GM18517 (cell line): ENCODE measurements at regions not wholly inside any gene's neighbourhood (a gene's known extent, or its start where the extent isn't known, plus 50 kb on each side); places are given as distances from the start of the nearest gene placed in this dataset.

ENCODE experiments used
- ATAC-seq: cut with Tn5 transposase; IDR thresholded peaks from one replicate; pipeline ENCODE4 v1.9.1; 2021; ENCODE audit warnings: mild to moderate bottlenecking, moderate library complexity; ENCODE audit not compliant: unreplicated experiment

DNA sequence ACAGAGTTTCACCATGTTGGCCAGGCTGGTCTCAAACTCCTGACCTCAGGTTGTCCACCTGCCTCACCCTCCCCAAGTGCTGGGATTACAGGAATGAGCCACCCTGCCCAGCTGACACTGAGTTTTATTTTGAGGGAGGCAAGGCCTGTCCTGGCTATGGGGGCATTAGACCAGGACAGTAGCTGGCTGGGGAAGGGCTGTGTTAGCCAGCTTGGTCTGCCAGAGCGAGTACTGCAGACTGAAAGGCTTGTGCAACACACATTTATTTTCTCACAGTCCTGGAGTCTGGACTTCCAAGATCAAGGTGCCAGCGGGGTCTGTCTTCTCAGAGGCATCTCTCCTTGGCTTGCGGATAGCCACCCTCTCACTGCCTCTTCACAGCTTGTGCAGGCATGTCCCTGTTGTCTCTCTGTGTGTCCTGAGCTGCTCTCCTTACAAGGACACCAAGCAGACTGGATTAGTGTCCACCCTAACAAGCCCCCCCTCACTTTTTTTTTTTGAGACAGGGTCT lies 59.4 kb upstream of the HAAO start:
- ATAC-seq, result no peak

GRCh38 chr2:42851186-42851585 lies 58.8 kb upstream of the HAAO start:
- ATAC-seq, result no peak

DNA sequence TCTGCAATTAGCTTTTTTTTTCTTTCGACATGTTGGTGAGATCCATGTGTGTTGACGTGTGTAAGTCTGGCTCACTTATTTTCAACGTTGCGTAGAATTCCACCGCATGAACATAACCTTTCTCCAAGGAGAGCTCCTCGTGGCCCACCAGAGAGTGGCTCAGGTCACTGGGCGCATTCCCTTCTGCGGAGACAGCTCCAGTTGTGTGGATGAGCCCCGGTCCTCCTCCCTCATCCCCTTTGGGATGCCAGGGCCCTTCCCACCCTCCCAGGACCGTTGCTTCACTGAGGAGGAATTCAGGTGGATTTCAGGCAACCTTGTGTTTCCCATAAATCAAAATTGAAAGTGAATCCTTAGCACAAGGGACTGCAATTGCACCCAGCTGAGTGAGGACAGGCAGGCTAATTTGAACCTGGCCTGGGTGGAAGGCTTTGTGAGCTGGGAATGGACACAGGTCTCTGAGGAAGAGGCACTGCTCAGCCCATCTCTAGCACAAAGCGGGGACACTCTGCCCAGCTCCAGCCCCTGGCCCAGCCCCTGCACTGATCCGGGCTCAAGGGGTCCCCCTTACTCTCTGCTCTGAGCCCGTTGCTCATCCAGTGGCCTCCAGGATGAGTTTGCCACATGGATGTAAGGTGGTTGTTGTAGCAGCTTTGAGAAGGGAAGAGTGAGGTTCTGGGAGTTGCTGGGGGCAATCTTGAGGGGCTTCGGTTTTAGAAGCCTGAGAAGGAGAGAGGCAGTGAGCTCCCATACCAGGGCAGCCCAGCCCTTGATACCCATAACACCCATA lies 57.8 kb upstream of the HAAO start:
- ATAC-seq, result no peak

DNA sequence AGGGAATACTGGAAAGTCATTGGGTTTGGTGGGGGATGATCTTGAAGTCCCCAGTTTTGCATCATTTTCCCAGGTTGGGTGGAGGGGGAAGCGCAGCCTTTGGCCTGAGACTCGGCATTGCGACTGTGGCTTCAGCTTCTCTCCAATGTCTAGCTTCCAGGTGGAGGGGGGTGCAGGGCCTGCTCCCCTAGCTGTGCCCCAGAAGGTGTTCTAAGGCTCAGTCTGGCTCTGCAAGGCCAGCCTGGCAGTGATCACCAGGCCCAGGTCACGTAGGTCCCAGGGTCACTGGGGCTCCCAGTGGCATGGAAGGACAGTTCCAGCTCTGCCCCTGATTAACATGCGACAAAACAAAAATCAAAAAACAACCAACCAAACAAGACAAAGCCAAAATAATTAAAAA lies 56.9 kb upstream of the HAAO start:
- ATAC-seq, result no peak

GRCh38 chr2:42848726-42849290 lies 56.4 kb upstream of the HAAO start:
- no peak for ATAC-seq

DNA sequence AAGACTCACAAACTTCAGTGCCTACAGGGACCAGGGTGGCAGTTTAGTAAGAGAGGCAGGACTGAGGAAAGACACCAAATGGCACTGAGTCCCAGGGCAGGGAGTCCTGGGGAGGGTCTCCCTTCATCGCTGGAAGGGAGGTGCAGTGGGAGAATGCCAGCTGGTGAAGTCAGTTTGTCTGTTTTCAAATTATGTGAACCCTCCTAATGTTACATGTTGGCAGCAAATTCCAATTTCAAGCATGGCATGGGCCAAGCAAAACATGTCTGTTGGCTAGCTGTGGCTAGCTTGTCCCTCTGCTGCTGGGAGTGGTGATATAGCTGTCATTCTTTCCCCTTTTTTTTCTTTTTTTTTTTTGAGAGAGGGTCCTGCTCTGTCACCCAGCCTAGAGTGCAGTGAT lies 55.9 kb upstream of the HAAO start:
- ATAC-seq, result no peak

GRCh38 chr2:42847596-42848151 lies 55.3 kb upstream of the HAAO start:
- ATAC-seq, result no peak

- no peak for ATAC-seq
These were observed 54.7 kb upstream of the HAAO start for GRCh38 chr2:42846932-42847595.

DNA sequence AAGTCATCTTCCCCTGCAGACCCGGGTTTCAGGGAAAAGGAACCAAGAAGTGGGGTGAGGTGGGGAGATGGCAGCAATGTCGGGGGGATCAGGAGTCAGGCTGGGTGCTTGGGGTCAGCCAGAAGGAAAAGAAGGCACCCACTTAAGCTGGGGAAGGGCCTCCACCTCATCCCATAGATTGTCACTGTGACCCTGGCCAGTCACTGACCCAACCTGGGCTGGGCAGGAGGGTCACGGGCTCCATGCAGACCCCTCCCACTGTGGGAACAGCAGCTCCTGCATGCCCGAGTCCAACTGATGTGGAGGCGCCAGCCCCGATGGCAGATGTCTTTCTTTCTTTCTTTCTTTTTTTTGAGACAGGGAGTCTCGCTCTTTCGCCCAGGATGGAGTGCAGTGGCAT lies 53.6 kb upstream of the HAAO start:
- no peak for ATAC-seq

- no peak for ATAC-seq
These were observed 52.8 kb upstream of the HAAO start for GRCh38 chr2:42844901-42845821.

GRCh38 chr2:42844366-42844765 lies 52.0 kb upstream of the HAAO start:
- ATAC-seq, result no peak

DNA sequence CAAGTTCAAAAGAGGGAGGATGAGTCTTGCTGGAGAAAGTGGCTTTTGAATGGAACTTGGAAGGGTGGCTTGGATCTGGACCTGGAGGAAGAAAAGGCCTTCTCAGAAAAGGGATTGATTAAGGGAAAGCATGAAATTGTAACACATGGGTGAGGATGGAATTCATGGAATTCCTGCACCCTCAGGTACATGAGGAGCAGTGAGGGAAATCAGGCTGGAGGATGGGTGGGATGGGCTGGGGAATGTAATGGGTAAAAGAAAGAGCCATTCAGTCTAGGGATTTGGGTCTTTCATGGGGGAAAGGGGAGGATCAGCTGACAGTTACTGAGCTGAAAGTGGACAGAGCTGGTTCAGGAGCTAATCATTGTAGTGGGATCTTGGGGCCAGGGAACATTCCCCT lies 51.2 kb upstream of the HAAO start:
- ATAC-seq, result no peak

DNA sequence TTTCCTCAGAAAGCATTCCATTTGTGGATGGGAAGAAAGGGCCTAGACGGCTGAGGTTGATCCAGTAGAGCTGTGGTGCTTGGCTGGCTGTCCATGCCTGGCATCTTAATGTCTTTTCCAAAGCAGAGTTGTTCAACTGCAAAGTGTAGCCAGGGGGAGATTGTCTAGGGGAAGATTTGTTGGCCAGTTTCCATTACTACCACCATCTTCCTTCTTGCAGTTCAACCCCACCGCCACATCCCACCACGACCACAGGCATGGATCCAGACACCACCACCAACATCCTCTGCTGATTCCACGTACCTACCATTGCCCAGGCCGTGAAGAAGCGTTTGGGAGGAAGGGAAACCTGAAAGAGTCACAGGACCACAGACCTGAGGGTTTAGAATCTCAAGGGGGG lies 50.7 kb upstream of the HAAO start:
- ATAC-seq, result no peak

- no peak for ATAC-seq
These were observed 50.1 kb upstream of the HAAO start for GRCh38 chr2:42842466-42842865.
